GM19351 (cell line): ENCODE measurements at regions not wholly inside any gene's neighbourhood (a gene's known extent, or its start where the extent isn't known, plus 50 kb on each side); places are given as distances from the start of the nearest gene placed in this dataset.
A peak's percentile ranks its signal among the peaks of the same experiment; 100 is the strongest.

ENCODE experiments used
- ATAC-seq: cut with Tn5 transposase; IDR thresholded peaks from one replicate; pipeline ENCODE4 v1.9.1; 2021; ENCODE audit warnings: mild to moderate bottlenecking, moderate library complexity; ENCODE audit not compliant: unreplicated experiment

DNA sequence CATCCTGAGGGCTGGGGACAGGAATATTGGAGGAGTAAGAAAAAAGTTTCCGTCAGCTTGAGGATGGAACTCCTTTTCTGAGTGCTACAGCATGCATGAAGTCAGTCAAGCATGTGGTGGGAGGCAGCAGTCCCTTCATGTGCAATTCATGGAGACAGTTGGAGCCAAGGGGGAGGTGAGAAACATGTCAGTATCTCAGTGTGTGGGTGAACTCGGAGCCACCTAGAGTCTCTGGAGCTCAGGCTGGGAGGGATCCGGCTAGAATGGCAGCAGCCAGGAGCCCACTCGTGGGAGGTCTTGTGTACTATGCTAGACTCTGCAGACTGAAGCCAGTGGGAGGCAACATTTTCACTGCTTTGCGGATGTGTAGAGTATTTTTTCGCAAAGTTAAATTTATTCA, 60.3 kb downstream of the AVPR1A start:
- no peak for ATAC-seq

DNA sequence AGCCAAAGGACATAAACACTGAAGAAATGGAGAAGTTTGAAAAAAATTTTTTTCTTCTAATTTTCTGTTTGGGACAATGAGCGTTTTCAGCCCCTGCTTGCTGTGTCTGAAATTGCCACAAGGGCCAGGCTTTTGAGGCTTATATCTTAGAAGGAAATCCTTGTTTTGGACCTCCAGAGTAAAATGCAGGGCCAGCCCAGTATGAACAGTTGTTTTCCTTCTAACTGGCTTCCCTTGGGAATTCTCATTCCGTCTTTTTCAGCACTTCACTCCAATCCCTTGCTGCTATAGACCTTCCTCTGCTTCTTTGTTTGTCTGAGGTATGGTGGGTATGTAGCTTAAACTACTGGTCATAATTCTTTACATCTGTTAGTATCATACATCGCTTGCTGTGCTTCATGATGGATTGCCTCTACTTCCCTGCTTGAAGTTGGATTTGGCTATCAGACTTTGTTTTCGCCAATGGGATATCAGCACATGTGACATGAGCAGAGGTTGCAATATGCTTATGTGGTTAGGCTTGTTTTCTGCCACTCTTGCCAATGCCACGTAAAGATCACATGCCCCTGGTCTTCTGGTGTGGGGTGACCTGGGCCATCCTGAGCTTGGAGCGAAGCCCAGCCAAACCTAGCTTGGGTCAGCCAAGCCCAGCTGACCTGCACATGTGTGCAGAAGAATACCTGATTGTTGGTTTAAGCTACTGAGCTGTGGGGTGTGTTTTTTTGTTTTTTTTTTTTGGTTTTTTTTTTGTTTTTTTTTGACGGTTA, 64.7 kb downstream of the AVPR1A start:
- ATAC-seq: no peak

DNA sequence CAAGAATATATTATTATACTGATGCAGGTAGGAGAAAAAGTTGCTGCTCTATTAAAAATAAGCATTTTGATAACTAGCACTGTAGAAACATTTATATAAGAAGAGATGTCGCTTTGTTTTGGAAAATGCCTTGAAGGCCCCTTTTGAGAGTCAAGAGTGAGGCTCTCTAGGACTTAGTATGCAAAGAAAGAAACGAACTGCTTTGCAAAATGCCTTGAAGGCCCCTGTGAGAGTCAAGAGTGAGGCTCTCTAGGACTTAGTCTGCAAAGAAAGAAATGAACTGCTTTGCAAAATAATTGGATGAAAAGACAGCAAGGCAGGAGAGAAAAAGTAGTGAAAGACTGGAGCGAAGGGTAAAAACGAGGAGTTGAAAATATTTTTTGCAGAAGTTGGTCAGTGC, 65.9 kb downstream of the AVPR1A start:
- ATAC-seq: no peak

DNA sequence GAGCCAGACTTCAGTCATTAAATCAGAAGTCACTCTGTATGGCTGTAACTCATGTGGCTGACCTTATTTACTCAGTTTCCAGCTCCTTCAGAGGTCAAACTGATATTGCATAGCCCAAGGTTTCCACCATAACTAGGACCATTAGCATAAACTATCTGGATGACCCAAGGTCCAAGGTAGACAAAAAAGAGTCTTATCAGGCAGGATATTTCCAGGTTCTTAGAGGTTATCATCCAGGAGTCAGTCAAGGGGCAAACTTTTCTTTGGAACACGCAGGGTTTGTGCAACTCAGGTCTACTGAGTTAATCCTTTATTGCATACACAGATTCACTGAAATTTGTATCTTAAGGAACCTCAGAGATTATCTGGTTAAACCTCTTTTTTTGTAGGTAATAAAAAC, 66.5 kb downstream of the AVPR1A start:
- ATAC-seq: no peak

DNA sequence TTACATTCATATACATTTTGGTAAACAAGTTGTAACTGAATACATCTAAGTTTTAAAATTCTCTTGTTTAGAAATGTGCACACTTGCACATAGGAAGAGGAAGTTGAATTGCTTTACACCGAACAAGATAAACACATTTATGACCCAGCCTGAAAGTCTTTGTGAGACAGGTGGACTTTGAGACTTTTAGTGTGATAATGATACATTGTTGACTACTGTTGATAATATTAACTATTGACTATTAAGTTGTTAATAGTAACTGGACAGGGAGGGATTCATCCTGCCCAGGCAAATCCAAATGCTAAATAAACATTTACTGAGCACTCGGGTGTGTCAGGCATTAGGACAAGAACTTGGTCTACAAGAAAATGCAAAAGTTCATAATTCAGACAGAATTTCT, 68.0 kb downstream of the AVPR1A start:
- ATAC-seq: no peak

DNA sequence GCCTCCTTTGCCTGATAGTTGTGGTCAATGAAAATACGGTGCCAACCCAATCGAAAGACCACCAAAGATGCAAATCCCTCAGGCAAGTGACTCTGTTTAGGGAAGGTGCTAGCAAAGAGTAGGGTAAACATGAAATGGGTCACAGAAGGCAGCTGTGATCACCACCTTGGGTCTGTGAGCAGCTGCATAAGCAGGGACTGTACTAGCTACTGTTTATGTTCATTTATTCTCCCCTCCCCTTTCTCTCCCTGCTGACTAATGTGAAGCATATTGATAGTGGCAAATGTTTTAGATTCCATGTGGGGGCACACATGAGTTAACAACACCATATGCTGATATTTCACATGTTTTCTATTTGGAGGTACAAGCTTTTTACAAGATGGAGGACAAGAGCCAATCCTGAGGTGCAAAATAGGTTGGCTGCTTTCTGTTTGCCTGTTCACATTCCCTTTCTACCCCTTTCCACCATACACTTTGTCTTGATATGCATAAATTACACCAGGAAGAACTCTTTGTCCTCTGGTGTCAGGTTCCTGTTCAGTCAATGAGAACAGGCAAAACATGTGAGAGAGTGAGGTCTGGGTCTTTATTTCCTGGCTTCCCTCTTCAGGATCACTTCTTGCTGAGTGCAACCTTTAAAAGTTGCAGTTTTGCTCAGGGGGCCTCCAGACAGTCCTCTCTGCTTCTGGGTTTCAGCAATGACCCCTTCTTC, 71.1 kb downstream of the AVPR1A start:
- ATAC-seq: no peak

DNA sequence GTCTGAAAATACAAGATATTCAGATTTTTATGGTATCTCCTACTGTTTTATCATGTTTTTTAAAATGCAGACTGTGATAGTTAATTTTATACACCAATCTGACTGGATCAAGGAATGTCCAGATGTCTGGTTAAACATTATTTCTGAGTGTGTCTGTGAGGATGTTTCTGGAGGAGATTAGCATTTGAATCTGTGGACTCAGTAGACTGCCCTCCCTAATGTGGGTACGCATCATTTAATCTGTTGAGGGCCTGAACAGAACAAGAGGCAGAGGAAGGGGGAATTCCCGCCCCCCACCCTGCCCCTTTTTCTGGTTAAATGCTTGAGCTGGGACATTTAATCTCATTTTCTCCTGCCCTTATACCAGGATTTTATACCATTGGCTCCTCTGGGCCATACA, 72.1 kb downstream of the AVPR1A start:
- no peak for ATAC-seq

DNA sequence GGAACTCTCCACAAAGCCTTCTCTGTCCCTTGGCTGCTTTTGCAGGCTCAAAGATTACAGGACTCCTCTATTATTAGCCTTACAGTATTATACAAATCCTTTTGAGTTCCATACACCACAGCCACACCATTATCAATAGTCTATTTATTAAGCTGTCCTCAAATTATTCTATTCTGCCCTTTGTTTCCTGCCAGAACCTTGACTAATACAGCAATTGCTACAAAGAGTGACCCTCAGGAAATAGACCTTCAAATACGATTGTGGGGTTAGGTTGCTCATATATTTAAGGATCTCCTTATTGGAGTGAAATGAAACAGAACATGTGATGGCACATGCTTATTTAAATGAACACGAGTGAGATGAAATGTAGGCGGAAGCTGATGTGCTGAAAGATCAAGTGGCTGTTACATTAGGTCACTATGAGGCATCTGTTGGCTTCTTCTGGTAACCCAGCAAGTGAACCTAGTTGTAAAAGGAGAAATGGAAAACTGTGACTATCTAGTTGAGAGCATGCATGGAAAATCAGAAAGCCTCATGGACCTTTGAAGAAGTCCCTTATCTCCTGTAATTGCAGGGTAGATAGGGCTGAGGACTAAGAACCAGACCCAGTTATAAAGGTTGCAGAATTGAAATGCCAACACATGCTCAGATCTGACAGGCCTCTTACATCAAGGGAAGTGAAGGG, 75.5 kb downstream of the AVPR1A start:
- ATAC-seq: no peak

DNA sequence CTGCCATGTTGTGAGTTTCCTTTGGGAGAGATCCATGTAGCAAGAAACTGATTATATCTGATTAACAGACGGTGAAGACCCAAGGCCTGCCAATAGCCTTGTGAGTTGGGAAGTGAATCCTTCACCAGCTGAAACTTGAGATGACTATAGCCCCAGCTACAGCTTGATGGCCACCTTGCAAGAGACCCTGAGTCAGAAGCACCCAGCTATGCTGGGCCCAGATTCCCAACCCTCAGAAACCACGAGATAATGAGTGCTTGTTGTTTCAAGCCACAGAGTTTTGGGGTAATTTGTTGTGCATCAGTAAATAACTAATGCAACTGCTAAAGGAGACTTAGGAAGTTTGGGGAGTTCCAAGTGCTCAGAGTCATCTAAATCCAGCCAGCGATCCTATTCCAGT, 80.3 kb downstream of the AVPR1A start:
- no peak for ATAC-seq

DNA sequence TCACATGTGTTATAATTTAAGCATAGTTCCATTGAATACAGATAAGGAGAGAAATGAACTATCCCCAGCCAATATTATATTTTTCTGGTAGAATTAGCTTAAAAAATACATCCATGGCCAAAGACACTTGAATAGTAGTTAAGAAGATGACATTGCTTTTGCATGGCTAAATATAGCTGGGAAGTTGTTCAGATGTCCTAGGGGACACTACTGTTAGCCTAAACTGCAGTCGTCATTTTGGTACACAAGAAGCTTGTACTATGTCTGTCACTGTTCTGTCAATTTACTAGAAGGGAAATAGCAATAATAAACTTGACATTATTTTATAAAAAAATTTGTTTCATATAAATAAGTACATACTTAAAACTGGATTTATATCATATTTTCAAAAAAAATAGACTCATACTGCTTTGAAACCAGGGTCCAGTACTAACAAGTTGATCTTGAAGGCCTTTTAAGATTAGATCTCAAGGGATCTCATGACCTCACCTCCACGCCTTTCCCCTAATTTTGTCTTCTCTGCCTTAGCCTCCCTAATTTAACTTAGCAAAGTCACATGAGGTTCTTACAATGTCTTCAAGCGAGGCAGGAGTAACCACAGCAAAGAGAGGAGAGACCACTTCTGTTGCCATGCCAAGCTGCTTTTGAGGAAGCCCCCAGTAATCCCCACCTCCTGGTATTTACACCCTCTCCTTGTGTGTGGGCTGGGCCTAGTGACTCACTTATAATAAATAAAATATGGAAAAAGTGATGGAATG, 81.0 kb downstream of the AVPR1A start:
- ATAC-seq: no peak

DNA sequence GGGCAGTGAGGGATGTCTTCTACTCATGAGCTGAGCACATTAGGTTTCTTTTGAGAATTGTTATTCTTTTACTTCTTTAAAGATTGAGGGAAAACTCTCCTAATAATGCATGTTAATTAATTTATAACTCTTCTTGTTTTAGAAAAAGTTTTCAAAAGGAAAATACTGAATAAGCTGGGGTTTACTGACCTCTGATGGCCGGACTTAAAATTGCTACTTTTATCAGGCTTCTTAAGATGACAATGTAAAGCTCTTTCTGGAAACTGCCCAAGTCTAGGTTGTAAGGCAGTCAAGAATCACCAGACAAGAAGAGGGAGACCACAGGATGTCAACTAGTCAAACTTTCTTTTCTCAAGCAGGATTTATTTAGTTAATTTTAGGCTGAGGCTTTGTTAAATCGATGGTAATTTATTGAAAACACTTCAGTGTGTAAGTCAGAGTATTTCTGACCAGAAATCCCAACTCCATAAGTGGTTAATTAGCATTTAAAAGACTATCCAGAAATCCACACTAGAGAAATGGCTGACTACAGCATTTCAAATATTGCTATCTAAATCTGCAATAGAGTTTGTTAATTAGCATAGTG, 82.1 kb downstream of the AVPR1A start:
- ATAC-seq: peak; percentile 71

DNA sequence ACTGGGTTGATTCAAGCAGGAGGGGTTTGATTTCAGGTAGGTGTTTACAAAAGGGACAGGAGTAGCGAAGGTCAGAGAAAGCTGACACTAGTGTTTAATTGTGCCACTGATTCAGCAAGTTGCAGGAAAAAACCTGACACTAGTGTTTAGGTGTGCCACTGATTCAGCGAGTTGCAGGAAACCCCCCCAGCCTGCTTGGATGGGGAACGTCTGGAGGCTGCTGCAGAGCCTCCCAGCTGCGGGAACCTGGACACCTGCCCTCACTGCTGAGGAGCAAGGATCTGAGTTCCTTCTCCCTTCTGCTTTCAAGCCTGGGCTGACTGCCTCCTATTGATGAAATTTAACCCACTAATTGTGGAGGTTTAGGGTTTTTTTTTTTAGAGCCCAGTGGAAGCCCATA, 84.2 kb downstream of the AVPR1A start:
- ATAC-seq: no peak

DNA sequence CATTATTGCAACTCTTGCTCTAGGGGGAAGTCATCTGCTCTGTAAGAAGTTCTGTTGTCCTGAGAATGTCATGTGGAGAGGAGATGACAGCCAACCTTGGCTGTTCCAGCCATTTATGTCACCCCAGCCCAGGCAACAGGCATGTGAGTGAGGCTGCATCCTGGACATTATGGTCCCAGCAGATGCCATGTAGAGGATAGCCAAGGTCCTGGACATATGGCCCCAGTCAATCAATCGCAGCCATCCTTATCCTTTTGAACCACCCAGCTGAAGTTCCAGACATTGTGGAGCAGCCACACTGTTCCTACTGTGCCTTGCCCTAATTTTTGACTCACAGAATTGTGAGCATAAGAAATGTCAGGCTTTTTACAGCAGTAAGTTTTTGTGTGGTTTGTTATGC, 84.9 kb downstream of the AVPR1A start:
- no peak for ATAC-seq

DNA sequence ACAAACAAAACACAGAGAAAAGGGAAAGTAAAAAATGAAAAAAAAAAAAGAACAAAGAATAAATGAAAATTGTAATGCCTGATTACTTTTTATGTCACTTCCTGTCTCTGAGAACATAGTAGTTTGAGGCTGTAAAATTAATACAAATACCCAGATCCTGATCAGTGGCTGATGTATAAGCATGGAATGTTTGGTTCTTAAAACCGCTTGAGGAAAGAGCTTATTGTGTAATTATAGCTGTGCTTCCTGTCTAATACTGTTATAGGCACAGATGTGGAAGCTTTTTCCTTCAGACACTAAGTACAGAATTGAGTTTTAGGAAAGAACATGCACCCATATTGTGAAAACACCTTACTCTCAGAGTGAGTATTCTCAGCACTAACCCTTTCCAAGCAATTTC, 86.9 kb downstream of the AVPR1A start:
- ATAC-seq: no peak

DNA sequence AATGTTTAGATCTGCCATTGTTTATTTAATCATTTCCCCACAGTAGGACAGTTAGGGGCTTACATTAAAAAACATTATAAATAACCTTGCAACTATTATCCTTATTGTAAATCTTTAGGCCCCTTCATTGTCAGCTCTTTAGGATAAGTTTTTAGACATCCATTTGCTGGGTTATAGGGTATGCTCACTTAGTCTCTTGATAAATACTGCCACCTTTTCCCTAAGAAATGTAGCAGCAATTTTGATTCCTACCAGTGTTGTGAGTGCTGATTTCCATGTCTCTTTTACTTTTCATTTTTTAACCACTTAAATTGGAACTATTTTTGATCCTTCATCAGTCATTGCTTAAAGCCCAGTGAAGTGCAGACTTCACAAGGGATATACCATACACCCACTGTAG, 94.4 kb downstream of the AVPR1A start:
- ATAC-seq: no peak

DNA sequence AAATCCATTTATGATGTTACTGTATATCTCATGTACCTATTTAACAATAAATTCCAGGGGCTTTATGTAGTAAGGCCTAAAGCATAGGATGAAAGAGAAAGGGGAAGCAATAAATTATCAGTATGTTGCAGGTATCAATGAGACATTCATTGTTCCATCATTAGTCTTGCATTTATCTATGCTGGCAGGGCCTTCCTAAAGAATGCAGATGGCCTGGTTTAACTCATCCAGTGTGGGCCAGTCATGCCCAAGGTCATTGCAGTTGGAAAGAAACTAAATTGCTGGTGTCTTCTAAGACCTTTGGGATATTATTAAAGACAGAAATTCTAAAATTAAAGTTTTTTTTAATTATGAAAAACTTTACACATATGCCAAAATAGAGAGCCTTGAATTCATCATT, 98.3 kb downstream of the AVPR1A start:
- no peak for ATAC-seq

DNA sequence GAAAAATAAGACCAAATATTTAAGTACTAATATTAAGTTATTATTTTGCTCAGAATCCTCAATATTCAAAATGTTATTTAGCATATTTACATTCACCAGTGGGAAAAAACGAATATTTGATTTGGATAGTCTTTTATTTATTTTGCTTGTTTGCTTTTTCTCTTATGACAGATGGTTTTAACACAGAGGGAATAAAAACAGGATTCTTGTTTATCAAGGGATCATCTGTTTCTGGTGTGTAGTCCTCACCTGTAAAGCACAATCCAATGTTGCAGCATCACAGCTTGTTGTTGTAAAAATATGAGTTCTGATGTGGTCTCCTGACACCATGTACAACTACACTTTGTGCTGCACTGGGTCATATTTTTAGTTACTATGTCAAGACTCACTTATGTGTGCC, 103.9 kb downstream of the AVPR1A start:
- ATAC-seq: no peak

DNA sequence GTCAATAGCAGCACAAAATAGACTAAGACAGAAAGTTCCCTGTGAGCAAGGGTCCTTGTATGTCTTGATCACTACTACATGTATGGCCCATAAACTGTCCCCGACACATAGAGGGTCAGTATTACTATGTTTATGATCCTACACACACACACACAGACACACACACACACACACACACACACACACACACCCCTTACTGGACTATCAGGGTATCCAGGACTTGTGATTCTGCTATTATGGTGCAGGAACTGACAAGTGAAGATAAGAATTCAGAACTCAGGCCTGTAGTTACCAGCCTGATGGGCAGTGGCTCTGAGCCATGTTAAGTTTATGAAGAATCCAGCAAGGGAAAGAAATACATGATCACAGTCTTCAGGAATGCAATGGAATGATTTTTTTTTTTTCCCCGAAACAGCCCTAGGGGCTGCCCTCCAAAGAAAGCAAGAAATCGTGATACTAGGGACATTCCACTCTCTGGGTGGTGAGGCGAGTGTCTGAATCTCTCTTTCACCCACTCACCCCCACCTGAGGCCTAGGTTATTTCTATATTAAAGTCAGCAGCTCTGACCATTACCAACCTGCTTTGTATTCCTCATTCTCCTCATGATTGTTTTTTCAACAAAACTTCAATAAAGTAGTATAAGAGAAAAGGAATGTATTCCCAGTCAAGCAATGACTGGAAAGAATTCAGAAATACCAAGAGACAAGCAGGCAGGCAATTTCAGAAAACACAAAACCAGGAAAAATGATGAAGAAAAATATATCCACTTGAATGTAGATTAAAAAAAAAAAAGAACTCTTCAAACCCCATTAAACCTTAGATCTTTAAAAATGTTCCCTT, 105.8 kb downstream of the AVPR1A start:
- ATAC-seq: no peak

DNA sequence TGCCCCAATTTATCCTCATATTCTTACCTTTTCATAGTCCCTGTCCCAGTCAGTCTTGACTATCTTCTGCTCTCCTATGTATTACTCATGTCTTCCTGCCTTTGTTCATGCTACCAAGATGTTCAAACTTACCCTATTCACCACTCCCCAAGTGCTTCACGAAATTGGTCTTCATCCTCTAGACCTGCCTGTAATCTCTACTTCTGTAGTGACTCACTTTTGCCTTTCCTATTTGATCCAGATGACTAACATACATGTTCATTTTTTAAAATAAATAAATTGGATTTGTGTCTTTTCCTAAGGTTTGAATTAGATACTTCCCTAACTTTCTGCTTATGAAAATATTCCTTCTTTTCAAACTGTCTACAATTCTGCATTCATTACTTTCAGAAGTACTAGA, 107.7 kb upstream of the PPM1H start:
- ATAC-seq: no peak

DNA sequence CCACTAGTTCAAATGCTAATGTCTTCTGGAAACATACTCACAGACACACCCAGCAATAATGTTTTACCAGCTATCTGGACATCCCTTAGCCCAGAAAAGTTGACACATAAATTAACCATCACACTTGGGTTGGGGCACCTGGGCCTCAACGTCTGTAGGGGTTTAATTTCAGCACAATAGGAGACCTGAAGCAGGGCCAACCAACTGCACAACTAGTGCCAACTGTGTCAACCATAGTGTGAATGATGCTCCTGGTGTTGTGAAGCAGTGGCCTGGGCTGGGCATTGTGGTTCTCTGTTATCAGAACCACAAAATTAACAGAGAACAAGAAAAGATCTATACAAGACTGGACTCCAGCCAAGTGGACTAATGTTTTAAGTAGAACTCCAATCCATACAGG, 106.7 kb upstream of the PPM1H start:
- ATAC-seq: no peak
